ENCODE measurements at regions not wholly inside any gene's neighbourhood (a gene's known extent, or its start where the extent isn't known, plus 50 kb on each side); places are given as distances from the start of the nearest gene placed in this dataset.

- Histone ChIP-seq H3K36me3 (no peaks in the 10 kb centered on the region), H3K27ac (replicated peaks in 1 of 4) (no peak overlapping the region), H3K4me1 (no peaks in the 10 kb centered on the region), H3K4me3 (no peak overlapping the region), H3K27me3 (peaks cover 0 to 13% (median 0%) of the 10 kb centered on the region in 4 donors), H3K9me3 (no peaks in the 10 kb centered on the region)
- TF ChIP-seq EP300 (IDR thresholded peaks at IDR 0.05) (no peak), POLR2AphosphoS5 (IDR thresholded peaks at IDR 0.05) (no peak), POLR2A (IDR thresholded peaks at IDR 0.05; ENCODE audit: low read depth) (no peak), CTCF (IDR thresholded peaks at IDR 0.05) (no peak)
- intact Hi-C loops (cut with DNase I): no loop called here
- WGBS: 76% methylated on average over 11 of the region's 11 CpGs
- DNase-seq (ENCODE audit: extremely low spot score): no peak
Observed at GRCh38 chr2:2950403-2950952, 427.1 kb downstream of the EIPR1 start.

- Histone ChIP-seq H3K9me3 (peaks cover 0 to 7% (median 0%) of the 10 kb centered on the region in 4 donors), H3K27ac (replicated peaks in 1 of 4) (no peak overlapping the region), H3K27me3 (peaks cover 0 to 13% (median 0%) of the 10 kb centered on the region in 4 donors), H3K4me1 (no peaks in the 10 kb centered on the region), H3K4me3 (no peak overlapping the region), H3K36me3 (no peaks in the 10 kb centered on the region)
- no peak for TF ChIP-seq CTCF (IDR thresholded peaks at IDR 0.05)
- TF ChIP-seq POLR2A (IDR thresholded peaks at IDR 0.05; ENCODE audit: low read depth): no peak
- TF ChIP-seq EP300 (IDR thresholded peaks at IDR 0.05): no peak
- no peak for TF ChIP-seq POLR2AphosphoS5 (IDR thresholded peaks at IDR 0.05)
- intact Hi-C loops (cut with DNase I): no loop called here
- DNase-seq (ENCODE audit: extremely low spot score): no peak
Observed at GRCh38 chr2:2947406-2947805, 430.2 kb downstream of the EIPR1 start.

- H3K36me3 ChIP-seq: no peaks in the 10 kb centered on the region
- H3K27me3 ChIP-seq: peaks cover 0 to 40% (median 0%) of the 10 kb centered on the region in 4 donors
- H3K27ac ChIP-seq (replicated peaks in 1 of 4): no peak overlapping the region
- no peaks in the 10 kb centered on the region for H3K4me1 ChIP-seq
- no peak overlapping the region for H3K4me3 ChIP-seq
- WGBS: 69% methylated on average over 4 of the region's 4 CpGs
- intact Hi-C loops (cut with DNase I): no loop called here
- H3K9me3 ChIP-seq: peaks cover 0 to 7% (median 0%) of the 10 kb centered on the region in 4 donors
- no peak for DNase-seq (ENCODE audit: extremely low spot score)
- TF ChIP-seq CTCF (IDR thresholded peaks at IDR 0.05) (no peak), POLR2A (IDR thresholded peaks at IDR 0.05; ENCODE audit: low read depth) (no peak), POLR2AphosphoS5 (IDR thresholded peaks at IDR 0.05) (no peak), EP300 (IDR thresholded peaks at IDR 0.05) (no peak)
Observed at GRCh38 chr2:2942906-2943305, 434.7 kb downstream of the EIPR1 start.

- TF ChIP-seq EP300 (IDR thresholded peaks at IDR 0.05) (no peak), CTCF (IDR thresholded peaks at IDR 0.05) (no peak), POLR2AphosphoS5 (IDR thresholded peaks at IDR 0.05) (no peak), POLR2A (IDR thresholded peaks at IDR 0.05; ENCODE audit: low read depth) (no peak)
- H3K27ac ChIP-seq (replicated peaks in 1 of 4): no peak overlapping the region
- intact Hi-C loops (cut with DNase I): no loop called here
- no peaks in the 10 kb centered on the region for H3K4me1 ChIP-seq
- peak; percentile 62 for DNase-seq (ENCODE audit: extremely low spot score)
- H3K9me3 ChIP-seq: peaks cover 0 to 7% (median 0%) of the 10 kb centered on the region in 4 donors
- peaks cover 0 to 40% (median 0%) of the 10 kb centered on the region in 4 donors for H3K27me3 ChIP-seq
- no peaks in the 10 kb centered on the region for H3K36me3 ChIP-seq
- H3K4me3 ChIP-seq: no peak overlapping the region
- WGBS: 77% methylated on average over 4 of the region's 5 CpGs
Observed at GRCh38 chr2:2942225-2942624, 435.4 kb downstream of the EIPR1 start.

GRCh38 chr2:2941205-2941604, 436.4 kb downstream of the EIPR1 start:
- intact Hi-C loops (cut with DNase I): no loop called here
- Histone ChIP-seq H3K27ac (replicated peaks in 1 of 4) (no peak overlapping the region), H3K4me3 (no peak overlapping the region), H3K36me3 (no peaks in the 10 kb centered on the region), H3K9me3 (peaks cover 0 to 7% (median 0%) of the 10 kb centered on the region in 4 donors), H3K4me1 (no peaks in the 10 kb centered on the region), H3K27me3 (peaks cover 0 to 35% (median 0%) of the 10 kb centered on the region in 4 donors)
- TF ChIP-seq CTCF (IDR thresholded peaks at IDR 0.05): no peak
- no peak for TF ChIP-seq POLR2AphosphoS5 (IDR thresholded peaks at IDR 0.05)
- TF ChIP-seq POLR2A (IDR thresholded peaks at IDR 0.05; ENCODE audit: low read depth): no peak
- no peak for TF ChIP-seq EP300 (IDR thresholded peaks at IDR 0.05)
- DNase-seq (ENCODE audit: extremely low spot score): peak; percentile 89
- WGBS: 24% methylated on average over 14 of the region's 15 CpGs
